SH-SY5Y (cell line): ENCODE measurements at regions not wholly inside any gene's neighbourhood (a gene's known extent, or its start where the extent isn't known, plus 50 kb on each side); places are given as distances from the start of the nearest gene placed in this dataset.

Experiments
- GATA2 ChIP-seq: IDR thresholded peaks from 2 replicates; pipeline ENCODE4 v1.6.1; 2011; ENCODE audit warnings: mild to moderate bottlenecking, low read depth, low read length
- GATA3 ChIP-seq: IDR thresholded peaks from 2 replicates; pipeline ENCODE4 v1.6.1; 2011; ENCODE audit warnings: low read depth, mild to moderate bottlenecking, low read length, moderate library complexity

DNA sequence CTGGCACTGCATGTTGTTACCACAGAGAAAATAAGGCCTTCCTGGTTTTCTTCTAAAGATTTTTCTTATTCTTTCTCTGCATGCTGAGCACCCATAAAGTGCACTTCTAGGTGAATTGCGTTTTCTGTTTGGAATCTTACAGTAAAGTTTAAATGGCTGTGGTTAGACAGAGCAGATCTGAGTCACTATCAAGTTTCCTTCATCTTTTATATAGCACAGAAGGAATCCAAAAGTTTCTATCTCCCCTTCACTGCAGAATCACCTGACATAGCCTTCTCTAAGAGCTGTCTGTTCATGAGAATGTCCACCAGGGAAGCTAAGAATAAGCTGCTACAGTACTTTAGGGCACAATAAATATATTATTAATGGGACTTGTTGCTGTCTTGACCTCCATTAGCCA lies 455.5 kb upstream of the FAM241A start:
- TF ChIP-seq GATA2, result no peak
- no peak for TF ChIP-seq GATA3
